AG04450 (cell line): ENCODE measurements at regions not wholly inside any gene's neighbourhood (a gene's known extent, or its start where the extent isn't known, plus 50 kb on each side); places are given as distances from the start of the nearest gene placed in this dataset.
"Not testable (repeated sequence)": the region's sequence is repeated elsewhere in the genome, so short reads cannot be mapped to it uniquely, and the experiment has no call there.

Source experiments
- CTCF ChIA-PET: fragments of 300-600, 350-600 bp; formaldehyde crosslinking; extraction: SDS; loops from one replicate; lab custom pipeline; 2022; ENCODE audit warnings: antibody characterized with exemption, inconsistent platforms; lab: Charles Lee
- POLR2A ChIA-PET: fragments of 350-600 bp; formaldehyde crosslinking; extraction: SDS; loops from one replicate; lab custom pipeline; 2021; ENCODE audit warnings: antibody characterized with exemption, inconsistent platforms; lab: Yijun Ruan, JAX
- DNase-seq: peaks from one replicate; pipeline ENCODE4 v3.0.0-alpha.2; 2011; ENCODE audit warnings: low read depth, low spot score
- H3K27ac ChIP-seq: one replicate; pipeline ENCODE4 v1.5.1; 2012; ENCODE audit warnings: low read depth, low read length, control low read depth
- H3K27me3 ChIP-seq: one replicate; pipeline ENCODE4 v1.6.0; 2012; ENCODE audit warnings: low read length; ENCODE audit not compliant: control insufficient read depth, insufficient read depth
- H3K4me3 ChIP-seq: 2 replicates; pipeline ENCODE4 v1.5.1; 2011; ENCODE audit warnings: mild to moderate bottlenecking, low read depth, low read length, control low read depth
- H3K9me3 ChIP-seq: 2 replicates; pipeline ENCODE4 v1.5.1; 2012; ENCODE audit warnings: low read length; ENCODE audit not compliant: control insufficient read depth, insufficient read depth
- TF ChIP-seq, protein P1 (sequence below): IDR thresholded peaks from 2 replicates; pipeline ENCODE4 v1.5.1; 2011; ENCODE audit warnings: low read depth, low read length, control low read depth, inconsistent platforms

DNA sequence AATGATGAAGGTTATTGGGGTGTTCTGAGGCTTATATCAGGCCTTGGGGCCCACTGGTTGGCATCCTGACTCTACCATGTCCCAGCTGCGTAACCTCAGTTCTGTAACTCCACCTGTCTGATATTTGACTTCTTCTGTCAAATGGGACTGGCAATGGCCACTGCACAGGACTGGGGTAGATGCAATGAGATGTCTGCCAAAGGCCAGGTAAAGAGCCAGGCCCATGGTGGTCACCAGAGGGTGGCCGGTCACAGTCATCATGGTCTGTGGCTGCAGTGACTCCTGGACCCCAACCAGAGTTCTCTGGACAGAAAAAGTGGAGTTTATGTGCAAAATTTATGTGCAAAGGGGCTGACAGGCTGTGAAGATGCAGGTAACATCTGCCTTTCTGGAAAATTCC is 173.3 kb downstream of the PTPRU start:
- POLR2A ChIA-PET: no interaction called here

GRCh38 chr1:29408831-29409605 is 172.7 kb downstream of the PTPRU start:
- no peaks in the 10 kb centered on the region for H3K9me3 ChIP-seq
- H3K4me3 ChIP-seq: no peak overlapping the region
- POLR2A ChIA-PET: no interaction called here
- no peak for DNase-seq
- CTCF ChIA-PET: interaction anchor here (0.8 kb wide), 1 partner anchor 12 kb away, joined by 3 read pairs; no protein-coding TSS in a partner anchor
- TF ChIP-seq, protein P1, sequence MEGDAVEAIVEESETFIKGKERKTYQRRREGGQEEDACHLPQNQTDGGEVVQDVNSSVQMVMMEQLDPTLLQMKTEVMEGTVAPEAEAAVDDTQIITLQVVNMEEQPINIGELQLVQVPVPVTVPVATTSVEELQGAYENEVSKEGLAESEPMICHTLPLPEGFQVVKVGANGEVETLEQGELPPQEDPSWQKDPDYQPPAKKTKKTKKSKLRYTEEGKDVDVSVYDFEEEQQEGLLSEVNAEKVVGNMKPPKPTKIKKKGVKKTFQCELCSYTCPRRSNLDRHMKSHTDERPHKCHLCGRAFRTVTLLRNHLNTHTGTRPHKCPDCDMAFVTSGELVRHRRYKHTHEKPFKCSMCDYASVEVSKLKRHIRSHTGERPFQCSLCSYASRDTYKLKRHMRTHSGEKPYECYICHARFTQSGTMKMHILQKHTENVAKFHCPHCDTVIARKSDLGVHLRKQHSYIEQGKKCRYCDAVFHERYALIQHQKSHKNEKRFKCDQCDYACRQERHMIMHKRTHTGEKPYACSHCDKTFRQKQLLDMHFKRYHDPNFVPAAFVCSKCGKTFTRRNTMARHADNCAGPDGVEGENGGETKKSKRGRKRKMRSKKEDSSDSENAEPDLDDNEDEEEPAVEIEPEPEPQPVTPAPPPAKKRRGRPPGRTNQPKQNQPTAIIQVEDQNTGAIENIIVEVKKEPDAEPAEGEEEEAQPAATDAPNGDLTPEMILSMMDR: no peak
- peaks cover 2% of the 10 kb centered on the region for H3K27me3 ChIP-seq
- no peak overlapping the region for H3K27ac ChIP-seq

More for the DNA sequence above, 173.3 kb downstream of the PTPRU start:
- H3K4me3 ChIP-seq: no peak overlapping the region
- no peak for DNase-seq
- H3K27ac ChIP-seq: no peak overlapping the region
- peaks cover 2% of the 10 kb centered on the region for H3K27me3 ChIP-seq
- no peaks in the 10 kb centered on the region for H3K9me3 ChIP-seq
- TF ChIP-seq, protein P1: no peak
- CTCF ChIA-PET: no interaction called here

- no peak overlapping the region for H3K27ac ChIP-seq
- ChIA-PET POLR2A (no interaction called here), CTCF (no interaction called here)
- H3K27me3 ChIP-seq: peaks cover 2% of the 10 kb centered on the region
- no peak for DNase-seq
- H3K4me3 ChIP-seq: no peak overlapping the region
- TF ChIP-seq, protein P1: no peak
- H3K9me3 ChIP-seq: no peaks in the 10 kb centered on the region
These were observed 170.5 kb downstream of the PTPRU start for GRCh38 chr1:29406814-29407213.

DNA sequence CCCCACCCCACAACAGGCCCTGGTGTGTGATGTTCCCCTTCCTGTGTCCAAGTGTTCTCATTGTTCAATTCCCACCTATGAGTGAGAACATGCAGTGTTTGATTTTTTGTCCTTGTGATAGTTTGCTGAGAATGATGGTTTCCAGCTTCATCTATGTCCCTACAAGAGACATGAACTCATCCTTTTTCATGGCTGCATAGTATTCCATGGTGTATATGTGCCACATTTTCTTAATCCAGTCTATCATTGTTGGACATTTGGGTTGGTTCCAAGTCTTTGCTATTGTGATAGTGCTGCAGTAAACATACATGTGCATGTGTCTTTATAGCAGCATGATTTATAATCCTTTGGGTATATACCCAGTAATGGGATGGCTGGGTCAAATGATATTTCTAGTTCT is 163.9 kb downstream of the PTPRU start:
- DNase-seq: not testable (repeated sequence)

GRCh38 chr1:29399465-29399864 is 163.1 kb downstream of the PTPRU start:
- peaks cover 3% of the 10 kb centered on the region for H3K27me3 ChIP-seq
- DNase-seq: no peak
- TF ChIP-seq, protein P1: no peak
- ChIA-PET POLR2A (no interaction called here), CTCF (no interaction called here)
- H3K4me3 ChIP-seq: no peak overlapping the region
- H3K27ac ChIP-seq: no peak overlapping the region
- H3K9me3 ChIP-seq: no peaks in the 10 kb centered on the region

More for the DNA sequence above, 163.9 kb downstream of the PTPRU start:
- H3K4me3 ChIP-seq, H3K9me3 ChIP-seq, H3K27me3 ChIP-seq, H3K27ac ChIP-seq, POLR2A ChIA-PET, CTCF ChIA-PET: not testable (repeated sequence)
